GM13976 (cell line): ENCODE measurements at regions not wholly inside any gene's neighbourhood (a gene's known extent, or its start where the extent isn't known, plus 50 kb on each side); places are given as distances from the start of the nearest gene placed in this dataset.
"Not testable (repeated sequence)": the region's sequence is repeated elsewhere in the genome, so short reads cannot be mapped to it uniquely, and the experiment has no call there.

Experiments
- DNase-seq: peaks from one replicate; pipeline ENCODE4 v3.0.0; 2012; ENCODE audit warnings: low spot score
- CTCF ChIP-seq: IDR thresholded peaks from 2 replicates; pipeline ENCODE4 v1.5.1; 2012; ENCODE audit warnings: borderline replicate concordance, mild to moderate bottlenecking; ENCODE audit not compliant: insufficient read depth; ENCODE audit errors: extremely low read depth, missing control alignments, control extremely low read depth
- in situ Hi-C: fragments of 300-500 bp; cut with MboI; formaldehyde crosslinking; loops from one replicate; pipeline ENCODE4 v1.12.0; 2022; ENCODE audit warnings: low sequenced_read_pairs, mixed read lengths, inconsistent platforms; ENCODE audit not compliant: unreplicated experiment

GRCh38 chr6:94721459-94721858 lies 855.9 kb upstream of the MANEA start:
- in situ Hi-C loops: no loop called here
- no peak for TF ChIP-seq CTCF
- no peak for DNase-seq

GRCh38 chr6:94713446-94713845 lies 863.9 kb upstream of the MANEA start:
- TF ChIP-seq CTCF: no peak
- no peak for DNase-seq
- in situ Hi-C loops: no loop called here

GRCh38 chr6:94698773-94699172 lies 878.6 kb upstream of the MANEA start:
- in situ Hi-C loops: no loop called here
- no peak for TF ChIP-seq CTCF
- DNase-seq: no peak

- in situ Hi-C loops, DNase-seq: not testable (repeated sequence)
Observed at GRCh38 chr6:94687255-94687654, 890.1 kb upstream of the MANEA start.

- no peak for DNase-seq
- TF ChIP-seq CTCF: no peak
- in situ Hi-C loops: no loop called here
Observed at GRCh38 chr6:94683409-94683808, 893.9 kb upstream of the MANEA start.

GRCh38 chr6:94680669-94681212 lies 896.6 kb upstream of the MANEA start:
- in situ Hi-C loops: no loop called here
- DNase-seq: no peak
- no peak for TF ChIP-seq CTCF

GRCh38 chr6:94673251-94673650 lies 904.1 kb upstream of the MANEA start:
- in situ Hi-C loops: no loop called here
- no peak for TF ChIP-seq CTCF
- DNase-seq: no peak
